ENCODE measurements at regions not wholly inside any gene's neighbourhood (a gene's known extent, or its start where the extent isn't known, plus 50 kb on each side); places are given as distances from the start of the nearest gene placed in this dataset.
"Not testable (repeated sequence)": the region's sequence is repeated elsewhere in the genome, so short reads cannot be mapped to it uniquely, and the experiment has no call there.

DNA sequence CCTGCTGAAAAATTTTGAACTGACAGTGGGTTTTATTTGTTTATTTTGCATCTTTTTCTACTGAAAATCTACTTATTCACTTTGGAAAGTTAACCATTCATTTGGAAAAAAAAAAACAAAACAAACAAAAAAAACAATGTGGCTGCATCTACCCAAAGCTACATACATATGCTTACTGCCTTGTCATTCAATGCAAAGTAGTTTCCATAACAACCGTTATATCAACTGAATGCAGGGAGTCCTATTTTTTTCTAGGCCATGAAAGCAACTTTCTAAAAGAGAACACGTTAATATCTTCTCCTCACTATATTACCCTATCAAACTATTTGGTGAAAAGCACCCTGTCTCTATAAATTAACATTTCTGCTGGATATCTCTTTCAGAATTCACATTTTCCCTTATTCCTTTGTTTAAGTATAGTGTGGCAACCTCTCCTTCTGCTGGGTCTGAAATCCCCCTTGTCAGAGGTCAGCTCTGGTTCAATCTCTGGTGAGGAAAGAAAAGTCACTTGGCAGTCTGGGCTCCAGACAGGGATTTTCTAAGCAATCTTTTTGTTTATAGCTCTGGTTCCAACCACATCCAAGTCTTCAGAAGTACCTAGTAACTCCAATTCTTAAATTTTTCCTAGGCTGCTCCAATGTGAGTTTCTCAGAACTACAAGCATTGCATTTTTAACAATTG, 528.4 kb upstream of the TOM1L1 start:
- no peak for DNase-seq

DNA sequence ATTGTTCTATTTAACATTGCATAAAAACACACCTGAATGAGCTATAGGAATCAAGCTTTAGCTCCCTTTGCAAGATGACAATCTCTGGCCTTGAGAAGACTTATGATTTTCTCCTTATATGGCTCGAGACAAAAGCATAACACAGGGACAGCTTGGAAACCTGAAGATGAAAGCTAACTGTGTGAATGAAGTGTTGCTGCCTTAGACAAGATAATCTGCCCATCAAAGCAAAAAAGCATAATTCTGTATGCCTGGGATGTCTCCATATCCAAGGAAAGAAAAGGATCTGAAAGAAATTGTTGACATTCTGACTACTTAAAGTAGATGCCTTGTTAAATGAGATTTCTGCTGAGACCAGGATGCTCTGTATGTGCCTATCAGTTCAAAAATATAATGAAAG, 526.7 kb upstream of the TOM1L1 start:
- no peak for DNase-seq

DNA sequence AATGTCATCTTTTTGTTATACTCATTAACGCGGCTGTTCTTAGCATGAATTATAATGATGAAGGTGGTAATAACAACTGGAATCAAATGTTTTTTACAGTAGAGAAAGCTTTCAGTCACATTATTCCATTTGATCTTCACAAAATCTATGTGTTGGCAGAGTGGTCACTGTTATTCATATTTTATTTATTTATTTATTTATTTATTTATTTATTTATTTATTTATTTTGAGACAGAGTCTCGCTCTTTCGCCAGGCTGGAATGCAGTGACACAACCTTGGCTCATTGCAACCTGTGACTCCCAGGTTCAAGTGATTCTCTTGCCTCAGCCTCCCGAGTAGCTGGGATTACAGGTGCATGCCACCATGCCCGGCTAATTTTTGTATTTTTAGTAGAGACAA, 524.2 kb upstream of the TOM1L1 start:
- DNase-seq = not testable (repeated sequence)

DNA sequence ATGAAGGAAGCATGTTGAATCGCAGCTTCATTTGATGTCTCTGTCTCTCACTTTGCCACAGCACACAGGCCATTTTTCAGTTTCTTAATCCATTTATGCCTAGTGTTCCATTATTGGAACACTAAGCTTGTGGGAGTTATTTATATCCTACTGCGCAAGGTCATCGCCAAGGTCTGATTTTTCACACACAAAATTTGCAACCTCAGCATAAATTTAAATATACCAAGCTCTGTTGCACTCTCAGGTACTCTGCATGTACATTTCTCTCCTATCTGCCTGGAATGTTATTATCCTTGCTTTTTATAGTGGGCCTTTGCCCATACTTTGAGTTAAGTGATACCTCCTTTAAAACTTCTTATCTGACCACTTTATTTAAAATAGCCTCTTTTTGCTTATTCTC, 519.2 kb upstream of the TOM1L1 start:
- DNase-seq = no peak

DNA sequence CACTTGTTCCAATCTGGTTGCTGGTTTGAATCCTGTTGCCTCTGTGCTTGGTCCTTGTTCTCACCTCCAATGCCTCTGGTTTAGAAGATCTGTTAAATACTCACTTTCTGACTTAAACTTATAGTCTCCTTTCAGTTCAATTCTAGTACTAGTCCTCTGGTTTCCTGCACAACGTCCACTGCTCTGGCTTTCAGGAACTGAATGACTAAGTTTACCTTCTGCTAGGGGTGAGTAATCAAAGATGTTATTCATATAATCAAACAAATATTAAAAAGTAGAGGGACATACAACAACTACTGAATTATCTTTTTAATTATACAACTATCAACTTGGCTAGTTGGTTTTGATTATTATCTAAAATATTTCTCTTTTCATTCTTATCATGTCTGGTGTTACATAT, 496.4 kb upstream of the TOM1L1 start:
- no peak for DNase-seq

DNA sequence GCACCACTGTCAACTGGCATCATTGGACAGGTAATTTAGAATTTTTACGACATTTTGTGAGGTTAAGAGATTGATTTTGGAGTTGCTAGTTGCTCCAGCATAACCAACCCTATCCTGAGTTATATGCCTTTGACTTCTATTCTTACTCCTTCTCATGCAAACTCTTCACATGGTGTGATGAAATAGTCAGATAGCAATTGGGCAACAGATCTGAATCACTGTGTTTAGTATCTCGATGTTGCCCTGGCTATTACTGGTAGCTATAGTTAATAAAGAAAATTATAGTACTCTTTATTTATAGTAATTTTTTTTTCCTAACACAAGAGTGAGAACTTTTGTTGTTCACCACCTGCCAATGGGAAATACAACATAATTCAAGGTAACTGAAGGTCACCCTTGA, 494.8 kb upstream of the TOM1L1 start:
- no peak for DNase-seq

DNA sequence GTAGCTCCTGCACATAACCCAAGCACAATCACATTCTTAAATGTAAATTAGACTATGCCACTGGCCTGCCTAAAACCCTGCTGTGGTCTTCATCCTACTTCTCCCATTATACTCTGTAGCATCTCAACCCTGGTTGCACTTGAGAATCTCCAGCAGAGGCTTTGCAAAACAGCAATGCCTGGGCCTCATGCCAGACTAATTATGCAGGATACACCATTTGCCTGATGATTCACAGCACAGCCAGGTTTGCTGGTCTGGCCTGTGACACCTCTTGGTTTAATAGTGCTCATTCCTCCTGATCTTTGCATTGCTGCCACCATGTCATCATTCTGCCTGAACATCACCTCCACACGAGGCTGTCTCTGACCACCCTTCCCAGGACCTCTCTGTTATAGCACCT, 491.9 kb upstream of the TOM1L1 start:
- no peak for DNase-seq

DNA sequence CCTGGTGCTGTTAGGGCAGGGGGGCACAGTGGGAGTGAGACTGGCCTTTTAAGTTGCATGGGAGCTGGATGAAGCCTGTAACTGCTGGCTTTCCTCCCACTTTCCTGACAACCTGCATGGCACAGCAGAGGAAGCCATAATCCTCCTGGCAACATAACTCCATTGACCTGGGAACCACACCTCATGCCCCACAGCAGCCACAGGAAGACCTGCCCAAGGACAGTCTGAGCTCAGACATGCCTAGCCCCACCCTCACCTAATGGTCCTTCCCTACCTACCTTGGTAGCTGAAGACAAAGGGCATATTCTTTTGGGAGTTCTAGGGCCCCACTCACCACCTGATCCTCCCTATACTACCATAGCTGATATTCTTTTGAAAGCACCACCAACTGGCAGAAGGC, 482.2 kb upstream of the TOM1L1 start:
- no peak for DNase-seq

DNA sequence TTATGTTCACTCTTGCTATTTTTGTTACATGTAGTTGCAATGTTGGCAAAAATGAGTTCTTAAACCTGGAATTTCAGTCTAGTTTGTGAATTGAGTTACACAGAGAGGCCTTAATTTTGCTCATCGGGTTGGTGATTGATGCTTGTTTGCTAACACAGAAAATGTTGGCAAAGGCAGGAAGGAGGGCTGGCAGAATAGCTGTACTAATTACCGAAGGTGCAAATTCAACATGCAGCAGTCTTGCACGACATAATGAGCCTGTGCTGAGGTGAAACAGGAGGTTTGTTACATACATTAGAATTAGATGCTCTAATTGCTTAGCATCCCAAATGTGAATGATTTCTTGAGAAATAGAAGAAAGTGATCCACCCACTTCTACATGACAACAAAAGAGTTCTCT, 475.0 kb upstream of the TOM1L1 start:
- no peak for DNase-seq

DNA sequence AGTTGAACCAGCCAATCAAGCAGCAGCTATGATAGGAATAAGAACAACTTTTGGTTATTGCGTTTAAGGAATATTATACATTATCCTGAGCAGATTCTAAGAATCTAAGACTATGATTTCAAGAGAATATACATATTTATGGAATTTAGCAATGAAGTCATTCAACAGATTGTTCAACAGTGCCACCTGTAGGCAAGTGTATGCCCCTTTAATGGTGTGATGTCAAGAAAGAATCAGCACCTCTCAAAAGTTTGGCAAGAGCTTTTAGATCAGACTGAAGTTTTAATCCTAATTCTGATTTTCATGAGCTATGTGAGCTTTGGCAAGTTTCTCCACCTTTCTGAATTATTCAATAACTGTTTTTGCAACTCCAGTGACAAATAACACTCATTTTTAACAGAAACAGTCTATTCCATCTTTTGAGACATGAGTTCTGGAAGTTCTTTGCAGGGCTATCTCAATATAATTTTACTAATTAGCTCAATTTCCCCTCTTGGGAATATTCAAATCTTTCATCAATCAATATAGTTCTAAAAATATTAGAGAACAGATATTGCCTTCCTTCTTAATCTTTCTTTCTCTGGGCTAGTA, 474.3 kb upstream of the TOM1L1 start:
- DNase-seq = no peak

DNA sequence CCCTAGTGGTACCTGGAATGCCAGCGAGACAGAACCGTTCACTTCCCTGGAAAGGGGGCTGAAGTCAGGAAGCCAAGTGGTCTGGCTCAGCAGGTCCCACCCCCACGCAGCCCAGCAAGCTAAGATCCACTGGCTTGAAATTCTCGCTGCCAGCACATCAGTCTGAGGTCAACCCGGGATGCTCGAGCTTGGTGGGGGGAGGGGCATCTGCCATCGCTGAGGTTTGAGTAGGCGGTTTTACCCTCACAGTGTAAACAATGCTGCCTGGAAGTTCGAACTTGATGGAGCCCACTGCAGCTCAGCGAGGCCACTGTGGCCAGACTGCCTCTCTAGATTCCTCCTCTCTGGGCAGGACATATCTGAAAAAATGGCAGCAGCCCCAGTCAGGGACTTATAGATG, 464.7 kb upstream of the TOM1L1 start:
- DNase-seq = no peak

DNA sequence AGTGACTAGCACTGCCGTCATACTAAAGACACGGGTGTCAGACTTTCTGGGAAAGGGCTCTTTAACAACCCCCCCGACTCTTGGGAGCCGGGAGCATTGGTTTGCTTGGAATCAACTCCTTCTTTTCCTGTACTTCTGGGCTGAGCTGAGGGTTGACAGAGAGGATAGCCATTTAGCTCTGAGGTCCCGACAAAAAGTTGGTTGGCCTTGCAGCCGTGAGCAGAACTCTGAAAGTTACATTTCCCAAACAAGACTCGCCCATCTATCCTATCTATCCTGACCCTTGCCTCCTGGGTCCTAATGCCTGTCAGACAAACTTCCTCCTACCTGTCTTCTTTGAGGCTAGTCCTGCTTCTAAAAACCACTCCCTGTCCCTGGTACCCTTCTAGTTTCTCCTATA, 460.8 kb upstream of the TOM1L1 start:
- no peak for DNase-seq

DNA sequence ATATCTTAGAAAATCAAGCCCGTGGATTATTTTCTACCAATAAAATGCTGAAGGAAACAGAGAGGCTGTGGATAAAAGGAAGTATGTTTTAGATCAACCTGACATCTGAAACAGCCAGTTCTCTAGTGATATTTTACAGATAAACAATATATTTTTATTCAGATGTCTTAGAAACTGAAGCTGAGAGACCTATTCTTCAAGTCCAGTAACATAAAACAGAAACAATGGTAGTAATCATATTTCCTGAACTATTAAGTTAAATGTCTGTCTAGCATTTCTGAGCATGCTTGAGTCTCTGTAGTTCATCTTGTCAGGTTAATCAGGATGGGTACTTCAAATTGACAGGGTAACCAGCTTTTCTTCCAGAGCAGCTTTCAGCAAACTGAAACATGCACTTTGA, 449.6 kb upstream of the TOM1L1 start:
- DNase-seq = no peak

DNA sequence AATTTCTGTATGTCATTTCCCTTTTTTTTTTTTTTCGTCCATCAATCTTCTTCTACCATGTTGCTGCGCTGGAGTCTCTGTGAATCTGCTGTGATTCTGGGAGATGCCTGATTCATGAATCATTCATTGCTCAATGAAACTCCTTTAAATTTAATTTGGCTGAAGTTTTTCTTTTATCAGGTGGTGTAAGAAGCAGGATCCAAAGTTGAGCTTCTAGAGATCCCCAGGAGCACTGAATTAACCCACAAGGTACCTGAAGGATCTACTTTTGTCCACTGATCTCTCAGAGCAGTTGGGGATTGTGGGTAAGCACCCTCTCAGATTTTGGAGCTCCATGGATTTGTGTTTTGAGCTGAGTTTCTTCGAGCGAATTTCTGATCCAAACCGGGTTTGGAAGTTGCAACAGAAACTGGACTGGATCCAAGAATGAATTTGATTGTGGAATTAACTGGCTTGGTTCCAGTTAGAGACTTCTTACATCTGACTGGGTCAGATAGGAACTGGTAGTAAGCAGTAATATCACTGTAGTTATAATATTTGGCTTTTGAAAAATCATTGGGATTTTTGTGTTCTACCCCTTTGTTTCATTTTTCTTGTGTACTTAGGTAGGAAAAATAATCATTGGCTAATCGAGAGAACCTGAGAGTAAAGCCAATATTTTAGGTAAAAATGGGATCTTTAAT, 447.8 kb upstream of the TOM1L1 start:
- DNase-seq = no peak

DNA sequence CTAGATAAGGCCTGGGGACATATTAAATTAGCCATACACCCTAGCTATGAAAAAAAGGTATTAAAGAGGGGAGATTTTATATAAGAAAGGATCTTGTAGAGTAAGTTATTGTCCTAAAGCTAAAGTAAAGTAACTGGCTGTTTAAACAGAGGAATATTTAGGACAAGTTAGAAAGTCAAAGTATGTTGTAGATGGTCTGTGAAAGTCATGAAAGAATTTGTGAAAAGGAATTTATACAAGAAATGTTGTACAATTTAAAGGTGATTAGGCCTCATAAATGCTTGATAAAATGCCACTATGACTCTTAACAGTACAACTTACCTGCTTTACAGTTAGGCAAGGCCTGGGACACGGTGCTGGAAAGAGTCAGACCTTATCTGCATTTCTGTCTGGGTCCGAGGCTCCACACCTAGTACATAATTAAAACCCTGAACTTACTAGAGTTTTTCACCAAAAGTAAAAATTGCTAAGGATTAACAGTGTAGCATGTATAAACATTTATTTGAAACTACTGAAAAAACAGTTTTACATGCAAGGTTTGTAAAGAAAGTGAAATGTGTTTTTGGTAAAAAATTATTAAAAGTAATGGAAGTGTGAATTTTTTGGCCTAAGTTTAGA, 445.3 kb upstream of the TOM1L1 start:
- no peak for DNase-seq

DNA sequence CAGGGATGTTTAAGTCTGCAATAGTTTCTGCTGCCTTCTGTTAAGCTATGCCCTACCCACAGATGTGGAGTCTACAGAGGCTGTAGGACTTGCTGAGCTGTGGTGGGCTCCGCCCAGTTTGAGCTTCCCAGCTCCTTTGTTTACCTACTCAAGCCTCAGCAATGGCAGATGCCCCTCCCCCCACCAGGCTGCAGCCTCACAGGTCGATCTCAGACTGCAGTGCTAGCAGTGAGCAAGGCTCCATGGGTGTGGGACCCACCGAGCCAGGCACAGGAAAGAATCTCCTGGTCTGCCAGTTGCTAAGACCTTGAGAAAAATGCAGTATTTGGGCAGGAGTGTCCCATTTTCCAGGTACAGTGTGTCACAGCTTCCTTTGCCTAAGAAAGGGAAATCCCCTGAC, 435.2 kb upstream of the TOM1L1 start:
- DNase-seq = not testable (repeated sequence)

DNA sequence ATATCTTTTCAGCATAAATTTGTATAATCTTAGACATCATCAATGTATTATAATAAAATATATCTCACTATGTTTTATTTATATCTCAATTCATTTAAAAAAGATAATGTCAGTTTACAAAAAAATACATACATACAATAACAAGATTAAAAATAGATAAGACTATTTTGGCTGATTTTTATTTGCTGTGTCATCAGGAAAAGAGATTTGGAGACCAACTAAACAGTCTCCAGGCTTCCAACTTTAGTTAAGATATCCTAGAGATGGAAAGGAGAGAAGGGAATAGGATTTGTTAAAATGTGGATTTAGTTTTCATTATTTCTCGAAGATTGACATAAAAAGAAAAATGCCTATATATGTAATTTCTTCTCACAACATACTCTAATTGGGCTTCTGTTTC, 433.8 kb upstream of the TOM1L1 start:
- DNase-seq = no peak

DNA sequence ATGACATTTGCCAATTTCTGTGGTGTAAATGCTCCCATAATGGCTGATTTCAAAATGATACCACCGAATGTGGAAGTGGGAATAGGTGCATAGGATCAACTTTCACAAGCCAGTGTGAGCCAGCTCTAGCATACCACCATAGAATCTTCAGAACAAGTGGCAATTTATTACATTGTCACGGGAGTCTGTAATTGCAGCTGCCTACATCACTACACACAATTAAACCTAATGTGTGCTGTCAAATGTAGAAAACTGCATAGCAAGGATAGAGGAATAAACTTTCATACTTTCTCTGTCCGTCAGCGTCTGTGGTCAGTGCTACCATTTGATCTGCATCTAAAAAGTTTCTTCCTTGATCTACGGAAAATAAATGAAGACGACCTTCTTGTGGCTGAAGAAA, 417.8 kb upstream of the TOM1L1 start:
- DNase-seq = no peak

DNA sequence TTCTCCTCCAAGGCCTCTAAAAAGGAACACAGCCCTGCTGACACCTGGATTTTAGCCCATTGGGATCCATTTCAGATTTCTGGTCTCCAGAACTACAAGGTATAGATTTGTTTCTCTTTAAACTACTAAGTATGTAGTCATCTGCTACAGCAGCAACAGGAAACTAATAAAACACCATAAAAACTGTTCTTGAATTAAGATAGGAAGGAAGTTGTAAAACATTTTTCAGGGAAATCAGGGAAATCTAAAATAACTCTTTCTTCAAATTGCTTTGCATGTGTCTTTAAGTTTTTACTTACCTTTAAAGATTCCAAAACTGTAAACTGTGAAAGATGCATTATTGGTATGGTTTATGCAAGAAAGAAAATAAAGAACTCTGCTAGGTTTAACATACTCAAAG, 407.0 kb upstream of the TOM1L1 start:
- DNase-seq = no peak

DNA sequence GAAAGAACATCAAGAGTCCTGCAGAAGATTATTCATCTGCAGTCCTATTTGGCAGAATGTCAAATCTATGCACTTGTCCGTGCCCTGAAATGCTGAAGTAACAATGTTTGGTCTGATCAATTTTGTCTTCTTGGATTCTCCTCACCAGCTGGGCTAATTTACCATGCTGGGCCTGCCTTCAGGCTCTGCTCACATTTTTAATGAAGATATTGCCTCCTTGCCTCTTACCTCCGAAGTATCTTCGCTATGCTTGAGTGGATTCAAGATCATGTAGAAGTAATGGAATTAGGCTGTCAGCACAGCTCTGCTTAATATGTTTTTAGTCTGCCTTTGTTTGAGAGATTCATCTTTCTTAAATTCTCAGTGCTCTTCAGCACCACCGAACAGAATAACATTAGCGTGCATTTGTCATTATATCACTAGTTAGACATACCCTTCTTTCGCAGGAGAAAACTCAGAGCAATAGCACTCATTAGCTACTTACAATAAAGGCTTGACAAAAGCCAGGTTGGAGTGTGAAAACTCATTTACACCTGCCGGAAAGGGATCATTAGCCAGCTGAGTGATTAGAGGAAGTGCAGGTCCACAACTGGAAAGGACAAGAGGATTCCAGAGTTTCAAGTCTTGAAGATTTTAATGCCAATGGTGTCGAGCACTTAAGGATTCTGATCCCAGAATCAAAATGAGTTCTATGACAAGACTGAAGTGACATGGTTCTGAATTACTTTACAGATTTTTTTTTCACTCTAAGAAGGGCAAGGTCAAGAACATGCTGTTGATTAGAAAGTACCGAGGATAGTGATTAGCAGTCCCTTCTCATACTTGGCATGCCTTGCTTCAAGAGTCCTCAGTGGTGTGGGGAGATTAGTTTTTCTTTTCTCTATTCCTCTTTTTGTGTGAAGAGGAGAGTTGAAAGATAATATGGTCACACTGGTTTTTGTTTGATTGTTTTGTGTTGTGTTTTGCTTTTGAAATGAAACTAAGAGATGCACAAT, 405.6 kb upstream of the TOM1L1 start:
- DNase-seq = no peak

DNA sequence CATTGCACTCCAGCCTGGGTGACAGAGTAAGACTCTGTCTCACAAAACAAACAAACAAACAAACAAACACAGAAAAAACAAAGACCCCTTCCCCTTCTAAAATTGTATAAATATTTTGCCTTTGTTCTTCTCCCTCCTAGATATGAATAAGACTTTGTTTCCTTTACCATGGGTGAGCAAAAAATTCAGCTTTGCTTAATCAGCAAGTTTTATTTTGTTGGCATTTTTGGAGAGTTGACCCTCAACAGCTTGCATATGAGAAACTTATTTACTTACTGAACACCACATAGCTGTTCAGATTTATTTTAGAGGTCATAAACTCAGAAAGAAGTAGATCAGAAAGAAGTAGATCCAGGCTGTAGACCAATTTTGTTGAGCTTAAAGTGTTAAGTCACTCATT, 395.2 kb upstream of the TOM1L1 start:
- DNase-seq = no peak

DNA sequence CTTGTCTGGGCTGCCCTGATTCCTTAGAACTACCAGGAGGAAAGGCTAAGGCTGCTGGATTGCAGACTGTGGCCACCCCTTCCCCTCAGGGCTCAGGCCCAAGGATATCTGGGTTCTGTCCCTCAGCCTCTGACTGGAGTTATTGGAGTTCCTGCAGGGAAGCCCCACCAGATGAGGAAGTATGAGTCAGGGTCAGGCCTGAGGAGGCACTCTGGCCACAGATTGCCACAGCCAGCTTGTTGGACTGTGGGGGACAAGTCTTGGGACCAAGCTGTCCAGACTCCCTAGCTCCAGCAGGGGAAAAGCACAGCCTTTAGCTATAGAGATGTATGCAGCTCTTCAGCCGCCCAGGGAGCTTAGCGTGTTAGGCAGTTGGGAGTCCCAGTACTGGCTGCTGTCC, 381.9 kb upstream of the TOM1L1 start:
- no peak for DNase-seq

DNA sequence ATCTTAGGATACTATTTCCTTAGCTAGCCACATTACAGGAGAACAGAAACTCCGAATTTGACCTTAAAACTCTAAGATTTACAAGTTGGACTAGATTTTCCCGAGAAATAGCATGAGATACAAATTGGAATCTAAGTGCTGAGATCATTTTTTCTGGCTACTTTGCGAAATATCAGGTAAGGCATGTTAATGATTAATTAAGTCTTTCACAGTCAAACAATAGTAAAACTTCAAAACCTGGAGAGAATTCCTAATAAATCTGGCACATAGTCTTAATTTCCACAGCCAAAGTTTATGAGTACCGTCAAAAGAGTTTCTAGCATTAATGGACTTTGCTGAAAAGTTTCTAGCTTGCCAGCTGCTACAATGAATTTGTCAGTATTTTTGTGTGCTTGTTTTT, 379.5 kb upstream of the TOM1L1 start:
- DNase-seq = no peak
